ENCODE measurements at regions not wholly inside any gene's neighbourhood (a gene's known extent, or its start where the extent isn't known, plus 50 kb on each side); places are given as distances from the start of the nearest gene placed in this dataset.

- no peak for DNase-seq
Measured at GRCh38 chr9:88789785-88790184, 201.5 kb upstream of the S1PR3 start.

- no peak for DNase-seq
Measured at GRCh38 chr9:88791105-88791805, 200.0 kb upstream of the S1PR3 start.

- no peak for DNase-seq
Measured at GRCh38 chr9:88792502-88792901, 198.8 kb upstream of the S1PR3 start.

- DNase-seq: no peak
Measured at GRCh38 chr9:88794100-88794499, 197.2 kb upstream of the S1PR3 start.

GRCh38 chr9:88796947-88797346, 194.3 kb upstream of the S1PR3 start:
- no peak for DNase-seq

GRCh38 chr9:88798476-88798875, 192.8 kb upstream of the S1PR3 start:
- no peak for DNase-seq

GRCh38 chr9:88799541-88800328, 191.5 kb upstream of the S1PR3 start:
- DNase-seq: no peak

- no peak for DNase-seq
Measured at GRCh38 chr9:88800329-88800682, 191.0 kb upstream of the S1PR3 start.

- DNase-seq: no peak
Measured at GRCh38 chr9:88801214-88801796, 190.0 kb upstream of the S1PR3 start.

GRCh38 chr9:88802533-88802932, 188.7 kb upstream of the S1PR3 start:
- DNase-seq: no peak

GRCh38 chr9:88803546-88804253, 187.6 kb upstream of the S1PR3 start:
- DNase-seq: no peak

- no peak for DNase-seq
Measured at GRCh38 chr9:88804254-88804596, 187.0 kb upstream of the S1PR3 start.

- DNase-seq: no peak
Measured at GRCh38 chr9:88805217-88805943, 185.9 kb upstream of the S1PR3 start.

GRCh38 chr9:88807426-88807825, 183.8 kb upstream of the S1PR3 start:
- no peak for DNase-seq

- DNase-seq: no peak
Measured at GRCh38 chr9:88808019-88808656, 183.1 kb upstream of the S1PR3 start.

- no peak for DNase-seq
Measured at GRCh38 chr9:88808761-88809354, 182.4 kb upstream of the S1PR3 start.

GRCh38 chr9:88809355-88810161, 181.7 kb upstream of the S1PR3 start:
- DNase-seq: no peak

- DNase-seq: no peak
Measured at GRCh38 chr9:88810826-88811225, 180.4 kb upstream of the S1PR3 start.

- no peak for DNase-seq
Measured at GRCh38 chr9:88811511-88811910, 179.8 kb upstream of the S1PR3 start.
